GM12878 (cell line): ENCODE measurements at regions not wholly inside any gene's neighbourhood (a gene's known extent, or its start where the extent isn't known, plus 50 kb on each side); places are given as distances from the start of the nearest gene placed in this dataset.

Source experiments
- CTCF ChIP-seq, 3 experiments: IDR thresholded peaks in 2 of 3; conservative IDR thresholded peaks in 1 of 3; 2 replicates each; pipeline ENCODE4 v1.5.1; 2011; ENCODE audit warnings: low read depth in 3 of 3, low read length in 3 of 3, mild to moderate bottlenecking in 3 of 3, control low read depth in 2 of 3, moderate library complexity in 2 of 3, inconsistent platforms in 1 of 3, mixed read lengths in 1 of 3; ENCODE audit not compliant: control insufficient read depth in 2 of 3, insufficient read depth in 1 of 3; ENCODE audit errors: extremely low read depth in 1 of 3
- PRDM15 ChIP-seq: fragments of 450-650 bp; formaldehyde crosslinking; IDR thresholded peaks from 2 replicates; pipeline ENCODE4 v1.4.0; 2020; ENCODE audit warnings: mild to moderate bottlenecking, moderate library complexity
- ZNF24 ChIP-seq: fragments of 450-650 bp; IDR thresholded peaks from 2 replicates; pipeline ENCODE4 v1.6.1; 2017; ENCODE audit warnings: antibody characterized with exemption, mild to moderate bottlenecking
- TF ChIP-seq, protein P1 (sequence below): IDR thresholded peaks from 2 replicates; pipeline ENCODE4 v1.6.1; 2012; ENCODE audit warnings: mild to moderate bottlenecking, low read depth, low read length

DNA sequence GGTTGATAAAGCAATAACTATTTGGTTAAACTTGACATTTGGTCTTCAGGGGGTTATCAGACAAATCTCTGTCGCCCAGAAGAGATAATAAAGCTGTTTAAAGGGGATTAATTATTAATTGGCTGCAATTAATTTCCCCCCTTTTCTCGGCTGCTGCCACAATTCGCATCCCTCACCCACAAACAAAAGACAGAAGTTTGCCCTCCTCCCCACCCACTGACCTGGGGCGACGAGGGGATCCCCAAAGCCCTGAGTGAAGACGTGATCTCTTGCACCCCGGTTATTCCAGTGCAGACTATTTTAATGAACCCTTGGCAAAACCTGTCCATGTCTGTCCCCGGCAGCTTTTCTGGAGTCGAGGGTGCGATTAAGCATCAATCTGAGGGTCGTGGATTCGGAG, 55.7 kb upstream of the TMEM33 start (continued):
- TF ChIP-seq, protein P1, sequence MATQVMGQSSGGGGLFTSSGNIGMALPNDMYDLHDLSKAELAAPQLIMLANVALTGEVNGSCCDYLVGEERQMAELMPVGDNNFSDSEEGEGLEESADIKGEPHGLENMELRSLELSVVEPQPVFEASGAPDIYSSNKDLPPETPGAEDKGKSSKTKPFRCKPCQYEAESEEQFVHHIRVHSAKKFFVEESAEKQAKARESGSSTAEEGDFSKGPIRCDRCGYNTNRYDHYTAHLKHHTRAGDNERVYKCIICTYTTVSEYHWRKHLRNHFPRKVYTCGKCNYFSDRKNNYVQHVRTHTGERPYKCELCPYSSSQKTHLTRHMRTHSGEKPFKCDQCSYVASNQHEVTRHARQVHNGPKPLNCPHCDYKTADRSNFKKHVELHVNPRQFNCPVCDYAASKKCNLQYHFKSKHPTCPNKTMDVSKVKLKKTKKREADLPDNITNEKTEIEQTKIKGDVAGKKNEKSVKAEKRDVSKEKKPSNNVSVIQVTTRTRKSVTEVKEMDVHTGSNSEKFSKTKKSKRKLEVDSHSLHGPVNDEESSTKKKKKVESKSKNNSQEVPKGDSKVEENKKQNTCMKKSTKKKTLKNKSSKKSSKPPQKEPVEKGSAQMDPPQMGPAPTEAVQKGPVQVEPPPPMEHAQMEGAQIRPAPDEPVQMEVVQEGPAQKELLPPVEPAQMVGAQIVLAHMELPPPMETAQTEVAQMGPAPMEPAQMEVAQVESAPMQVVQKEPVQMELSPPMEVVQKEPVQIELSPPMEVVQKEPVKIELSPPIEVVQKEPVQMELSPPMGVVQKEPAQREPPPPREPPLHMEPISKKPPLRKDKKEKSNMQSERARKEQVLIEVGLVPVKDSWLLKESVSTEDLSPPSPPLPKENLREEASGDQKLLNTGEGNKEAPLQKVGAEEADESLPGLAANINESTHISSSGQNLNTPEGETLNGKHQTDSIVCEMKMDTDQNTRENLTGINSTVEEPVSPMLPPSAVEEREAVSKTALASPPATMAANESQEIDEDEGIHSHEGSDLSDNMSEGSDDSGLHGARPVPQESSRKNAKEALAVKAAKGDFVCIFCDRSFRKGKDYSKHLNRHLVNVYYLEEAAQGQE, result no peak
- TF ChIP-seq PRDM15 (CRISPR knock-in tag) (no peak), ZNF24 (no peak), CTCF (IDR thresholded peaks at IDR 0.05 in 2 of 3, conservative IDR thresholded peaks at IDR 0.05 in 1 of 3; ENCODE audit: control insufficient read depth in 2 of 3, extremely low read depth in 1 of 3, insufficient read depth in 1 of 3, low read depth in 3 of 3, low read length in 3 of 3) (no peak)
